ENCODE measurements at regions not wholly inside any gene's neighbourhood (a gene's known extent, or its start where the extent isn't known, plus 50 kb on each side); places are given as distances from the start of the nearest gene placed in this dataset.

DNA sequence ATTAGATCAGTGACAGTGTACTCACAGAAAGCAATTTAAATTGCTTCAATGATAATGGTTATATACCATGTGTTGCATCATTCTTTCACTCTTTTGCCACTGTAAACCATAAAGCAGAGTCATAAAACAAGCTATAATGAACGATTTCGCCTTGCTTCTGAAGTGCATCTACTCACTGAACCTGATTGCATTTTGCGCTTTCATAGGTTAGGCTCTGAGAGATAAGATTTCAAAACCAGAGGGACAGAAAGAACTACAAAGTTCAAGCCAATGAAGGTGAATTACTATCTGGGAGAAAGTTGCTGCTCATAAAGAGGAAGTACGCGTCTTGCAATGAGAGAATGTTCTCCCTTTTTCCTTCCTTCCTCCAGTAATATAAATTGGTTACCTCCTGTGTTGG lies 412.7 kb downstream of the CETN3 start:
- DNase-seq (ENCODE audit: low read depth in 4 of 4, low spot score in 2 of 4): no peak

GRCh38 chr5:89996335-89996734 lies 413.2 kb downstream of the CETN3 start:
- no peak for DNase-seq (ENCODE audit: low read depth in 4 of 4, low spot score in 2 of 4)

GRCh38 chr5:89994266-89994665 lies 415.3 kb downstream of the CETN3 start:
- DNase-seq (ENCODE audit: low read depth in 4 of 4, low spot score in 2 of 4): no peak

GRCh38 chr5:89992201-89992600 lies 417.4 kb downstream of the CETN3 start:
- no peak for DNase-seq (ENCODE audit: low read depth in 4 of 4, low spot score in 2 of 4)

GRCh38 chr5:89991592-89991991 lies 418.0 kb downstream of the CETN3 start:
- DNase-seq (ENCODE audit: low read depth in 4 of 4, low spot score in 2 of 4): no peak

DNA sequence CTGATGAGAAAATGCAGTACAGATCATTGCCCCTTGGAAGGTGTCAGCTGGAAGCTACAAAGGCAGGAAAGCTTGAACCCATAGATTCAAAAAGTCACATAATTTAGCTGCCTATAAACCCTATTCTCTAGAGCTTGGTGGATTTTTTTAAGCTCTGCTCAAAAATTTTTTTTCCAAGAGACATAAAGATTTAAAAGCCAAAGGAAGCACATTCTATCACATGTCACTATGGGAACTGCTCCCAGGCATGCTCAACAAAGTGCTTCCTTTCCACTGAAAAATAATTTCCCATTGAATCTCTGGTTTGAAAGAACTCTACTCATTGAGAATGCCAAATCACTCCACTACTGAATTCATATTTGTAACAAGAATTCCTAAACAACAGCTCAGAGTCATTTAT lies 419.8 kb downstream of the CETN3 start:
- DNase-seq (ENCODE audit: low read depth in 4 of 4, low spot score in 2 of 4): no peak

DNA sequence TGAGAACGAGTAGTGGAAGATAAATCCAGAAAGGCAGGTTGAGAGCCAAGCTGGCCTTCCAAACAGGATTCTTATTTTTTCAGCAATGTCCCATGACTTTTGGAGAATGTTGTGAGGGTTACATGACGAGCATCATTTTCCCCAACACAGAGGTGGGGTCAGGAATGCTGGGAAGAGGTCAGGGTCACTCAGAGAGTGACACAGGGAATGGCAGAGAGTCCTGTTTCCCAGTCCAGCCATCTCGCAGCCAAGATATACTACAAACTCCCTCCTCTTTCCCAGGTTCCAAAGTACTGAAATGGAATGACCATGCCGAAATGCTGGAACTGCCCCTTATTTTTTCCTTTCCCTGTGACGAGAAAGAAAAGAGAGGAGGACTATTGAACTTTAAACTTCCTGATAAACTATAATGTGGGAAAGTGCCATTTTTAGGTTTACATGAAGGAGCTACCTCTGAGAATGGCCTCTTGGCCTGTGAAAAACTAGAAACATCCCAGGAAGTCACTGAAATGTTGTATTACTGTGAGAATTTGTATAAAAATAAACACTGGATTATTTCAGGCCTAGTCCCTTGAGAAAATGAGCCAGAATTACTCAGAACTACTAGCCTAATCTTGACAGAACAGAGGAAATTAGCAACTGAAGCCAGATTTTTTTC lies 420.4 kb downstream of the CETN3 start:
- no peak for DNase-seq (ENCODE audit: low read depth in 4 of 4, low spot score in 2 of 4)

- DNase-seq (ENCODE audit: low read depth in 4 of 4, low spot score in 2 of 4): no peak
Measured at GRCh38 chr5:89988129-89988810, 421.3 kb downstream of the CETN3 start.

- DNase-seq (ENCODE audit: low read depth in 4 of 4, low spot score in 2 of 4): no peak
Measured at GRCh38 chr5:89983216-89983615, 426.3 kb downstream of the CETN3 start.

- no peak for DNase-seq (ENCODE audit: low read depth in 4 of 4, low spot score in 2 of 4)
Measured at GRCh38 chr5:89981878-89982773, 427.4 kb downstream of the CETN3 start.

DNA sequence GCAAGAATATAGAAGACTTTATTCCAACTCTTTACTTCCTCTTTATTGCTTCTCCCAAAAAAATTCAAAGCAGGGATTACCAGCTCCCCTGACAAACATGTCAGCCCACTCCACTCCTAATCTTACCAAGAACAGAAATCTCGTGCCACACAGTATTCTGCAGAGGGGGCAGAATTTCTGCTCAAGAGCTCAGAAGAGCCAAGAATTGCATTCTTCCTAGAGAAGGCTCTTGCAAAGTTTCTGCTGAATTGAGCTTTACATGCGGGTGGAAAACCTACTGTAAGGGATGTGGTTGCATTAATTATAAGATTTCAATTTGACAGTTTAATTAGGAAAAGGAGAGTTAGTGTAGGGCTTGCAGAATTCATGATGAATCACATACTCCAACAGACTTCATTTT lies 428.5 kb downstream of the CETN3 start:
- DNase-seq (ENCODE audit: low read depth in 4 of 4, low spot score in 2 of 4): no peak

DNA sequence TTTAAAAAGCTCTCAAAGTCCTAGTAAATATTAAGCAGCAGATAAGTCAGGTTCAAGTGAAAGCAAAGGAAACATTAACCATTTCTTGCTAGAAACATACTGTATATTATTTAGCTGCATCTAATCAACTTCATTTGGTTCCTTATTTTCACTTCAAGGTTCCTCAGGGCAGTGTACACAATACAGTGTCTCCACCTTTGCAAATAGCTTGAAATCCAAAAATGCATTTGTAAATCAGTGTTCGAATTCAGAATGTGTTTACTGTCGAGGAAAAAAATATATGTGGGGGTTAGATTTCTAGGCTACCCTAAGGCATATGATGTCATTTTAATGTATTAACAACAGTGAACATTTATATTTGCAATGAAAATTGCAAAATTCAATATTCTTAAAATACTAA lies 436.0 kb downstream of the CETN3 start:
- DNase-seq (ENCODE audit: low read depth in 4 of 4, low spot score in 2 of 4): no peak

GRCh38 chr5:89972901-89973300 lies 436.7 kb downstream of the CETN3 start:
- no peak for DNase-seq (ENCODE audit: low read depth in 4 of 4, low spot score in 2 of 4)

GRCh38 chr5:89968958-89969381 lies 440.6 kb downstream of the CETN3 start:
- DNase-seq (ENCODE audit: low read depth in 4 of 4, low spot score in 2 of 4): no peak

DNA sequence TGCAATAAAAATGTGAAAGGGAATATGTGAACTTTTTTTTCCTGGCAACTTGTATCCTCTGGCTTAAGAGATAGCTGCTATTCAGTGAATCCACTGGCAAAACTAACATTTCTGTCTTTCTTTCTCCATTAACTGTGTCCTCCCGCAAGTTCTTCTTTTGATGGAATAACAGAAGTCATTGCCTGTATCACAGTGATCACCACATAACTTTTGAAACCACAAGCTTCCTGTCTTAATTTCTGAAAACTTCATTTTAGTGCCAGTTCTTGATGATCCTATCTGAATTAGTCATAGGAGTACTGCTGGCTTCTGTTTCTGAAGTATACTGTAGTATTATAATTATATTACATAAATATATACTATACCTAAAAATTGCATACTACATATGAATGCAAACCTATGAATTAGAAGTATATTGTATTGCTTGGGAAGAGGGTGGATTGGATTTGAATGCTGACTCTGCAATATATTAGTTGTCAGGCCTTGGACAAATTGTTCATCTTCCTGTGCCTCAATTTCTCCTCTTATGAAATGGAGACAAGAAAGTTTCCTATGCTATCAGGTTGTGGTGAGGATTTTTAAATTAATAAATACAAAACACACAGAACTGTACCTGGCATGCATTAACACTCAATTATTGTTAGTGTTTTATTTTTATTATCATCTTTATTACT lies 441.6 kb downstream of the CETN3 start:
- no peak for DNase-seq (ENCODE audit: low read depth in 4 of 4, low spot score in 2 of 4)

- DNase-seq (ENCODE audit: low read depth in 4 of 4, low spot score in 2 of 4): no peak
Measured at GRCh38 chr5:89956838-89957237, 452.7 kb downstream of the CETN3 start.

GRCh38 chr5:89954916-89955315 lies 454.6 kb downstream of the CETN3 start:
- no peak for DNase-seq (ENCODE audit: low read depth in 4 of 4, low spot score in 2 of 4)

- DNase-seq (ENCODE audit: low read depth in 4 of 4, low spot score in 2 of 4): no peak
Measured at GRCh38 chr5:89951876-89952275, 457.7 kb downstream of the CETN3 start.

GRCh38 chr5:89950234-89950633 lies 459.3 kb downstream of the CETN3 start:
- no peak for DNase-seq (ENCODE audit: low read depth in 4 of 4, low spot score in 2 of 4)

DNA sequence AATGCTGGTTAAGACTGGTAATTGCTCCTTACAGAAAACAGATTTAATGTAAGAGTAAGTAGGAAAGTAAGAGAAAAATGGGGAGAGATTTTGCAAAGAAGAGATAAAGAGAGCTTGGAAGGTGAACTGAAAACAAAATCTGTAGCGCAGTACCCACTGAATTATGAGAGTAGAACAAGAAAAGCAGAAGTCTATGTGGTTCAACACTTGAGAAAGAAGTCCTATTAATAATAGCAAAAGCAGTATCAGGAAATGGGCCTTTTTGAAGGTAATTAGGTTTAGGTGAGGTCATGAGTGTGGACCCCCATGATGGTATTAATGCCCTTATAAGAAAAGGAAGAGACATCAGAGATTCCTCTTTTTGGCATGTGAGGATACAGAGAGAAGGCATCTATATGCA lies 460.6 kb downstream of the CETN3 start:
- DNase-seq (ENCODE audit: low read depth in 4 of 4, low spot score in 2 of 4): no peak

DNA sequence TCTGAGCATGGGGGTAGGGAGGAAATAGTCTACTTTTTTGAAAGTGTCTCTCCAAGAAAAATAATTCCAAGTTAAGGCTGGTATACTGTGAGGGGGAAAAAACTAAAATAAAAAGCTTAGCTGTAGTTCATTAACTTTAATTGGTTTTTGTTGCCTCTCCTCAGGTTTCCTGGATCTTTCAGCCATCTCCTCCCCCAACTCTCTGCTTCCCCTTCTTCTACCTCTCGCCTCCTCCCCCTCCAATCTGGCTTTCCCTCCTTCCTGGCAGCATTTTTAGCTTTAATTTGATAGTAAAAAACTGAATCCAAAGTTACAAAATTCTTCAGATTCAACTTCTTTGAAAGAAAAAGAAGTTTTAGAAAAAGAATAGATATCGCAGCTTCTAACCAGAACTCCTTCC lies 462.6 kb downstream of the CETN3 start:
- peak in 1 of 4 donors; percentile 31 for DNase-seq (ENCODE audit: low read depth in 4 of 4, low spot score in 2 of 4)

Data from left renal cortex interstitium (tissue), 4 donors.